ENCODE measurements at regions not wholly inside any gene's neighbourhood (a gene's known extent, or its start where the extent isn't known, plus 50 kb on each side); places are given as distances from the start of the nearest gene placed in this dataset.

DNA sequence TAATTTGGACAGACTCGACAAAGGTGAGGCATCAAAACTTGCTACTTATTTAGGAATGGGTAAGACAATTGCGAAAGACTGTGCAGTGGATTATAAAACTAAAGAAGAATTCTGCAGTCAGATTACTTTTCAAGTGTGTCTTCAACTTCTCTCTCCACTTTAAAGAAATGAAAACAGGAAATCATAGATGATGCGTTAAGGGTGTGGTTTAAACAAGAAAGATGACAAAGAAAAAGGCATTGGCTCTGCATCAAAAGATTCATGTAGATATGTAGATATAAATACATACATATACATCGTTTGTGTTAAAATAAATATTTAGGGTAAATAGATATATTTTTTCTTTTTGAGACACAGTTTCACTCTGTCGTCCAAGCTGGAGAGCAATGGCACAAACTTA lies 74.6 kb upstream of the PARP11 start:
- no peak overlapping the region for H3K4me3 ChIP-seq
- H3K4me1 ChIP-seq = no peaks in the 10 kb centered on the region
- H3K27ac ChIP-seq = no peak overlapping the region
- intact Hi-C loops (cut with DNase I; ENCODE audit: low total_unique reads) = no loop called here
- H3K27me3 ChIP-seq = no peaks in the 10 kb centered on the region
- TF ChIP-seq, protein P1, sequence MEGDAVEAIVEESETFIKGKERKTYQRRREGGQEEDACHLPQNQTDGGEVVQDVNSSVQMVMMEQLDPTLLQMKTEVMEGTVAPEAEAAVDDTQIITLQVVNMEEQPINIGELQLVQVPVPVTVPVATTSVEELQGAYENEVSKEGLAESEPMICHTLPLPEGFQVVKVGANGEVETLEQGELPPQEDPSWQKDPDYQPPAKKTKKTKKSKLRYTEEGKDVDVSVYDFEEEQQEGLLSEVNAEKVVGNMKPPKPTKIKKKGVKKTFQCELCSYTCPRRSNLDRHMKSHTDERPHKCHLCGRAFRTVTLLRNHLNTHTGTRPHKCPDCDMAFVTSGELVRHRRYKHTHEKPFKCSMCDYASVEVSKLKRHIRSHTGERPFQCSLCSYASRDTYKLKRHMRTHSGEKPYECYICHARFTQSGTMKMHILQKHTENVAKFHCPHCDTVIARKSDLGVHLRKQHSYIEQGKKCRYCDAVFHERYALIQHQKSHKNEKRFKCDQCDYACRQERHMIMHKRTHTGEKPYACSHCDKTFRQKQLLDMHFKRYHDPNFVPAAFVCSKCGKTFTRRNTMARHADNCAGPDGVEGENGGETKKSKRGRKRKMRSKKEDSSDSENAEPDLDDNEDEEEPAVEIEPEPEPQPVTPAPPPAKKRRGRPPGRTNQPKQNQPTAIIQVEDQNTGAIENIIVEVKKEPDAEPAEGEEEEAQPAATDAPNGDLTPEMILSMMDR (IDR thresholded peaks at IDR 0.05) = no peak
- no peak for TF ChIP-seq POLR2A (IDR thresholded peaks at IDR 0.05)
- H3K36me3 ChIP-seq (ENCODE audit: low read depth, missing control alignments) = no peaks in the 10 kb centered on the region
- no peak for DNase-seq
- 86 to 93% methylated on average over 5 of the region's 5 CpGs for WGBS, 2 donors
- H3K9me3 ChIP-seq = no peaks in the 10 kb centered on the region

DNA sequence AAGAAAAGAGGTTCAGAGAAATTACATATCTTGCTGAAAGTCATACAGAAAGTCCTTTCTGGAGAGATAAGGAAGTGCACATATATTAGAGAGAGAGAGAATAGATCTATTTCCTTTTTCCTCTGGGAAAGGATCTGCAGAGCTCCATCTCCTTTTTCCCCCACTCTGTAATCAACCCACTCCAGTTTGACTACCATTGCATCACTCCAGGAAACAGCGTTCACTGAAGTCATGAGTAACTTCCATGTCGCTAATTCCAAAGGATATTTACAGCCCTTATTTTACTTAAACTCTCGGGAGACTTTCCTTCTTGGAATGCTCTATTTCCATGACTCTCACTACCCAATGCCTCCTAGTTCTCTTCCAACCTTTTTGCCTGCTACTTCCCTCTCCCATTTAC lies 72.5 kb upstream of the PARP11 start:
- TF ChIP-seq, protein P1 (IDR thresholded peaks at IDR 0.05) = no peak
- no peak for TF ChIP-seq POLR2A (IDR thresholded peaks at IDR 0.05)
- no peaks in the 10 kb centered on the region for H3K9me3 ChIP-seq
- intact Hi-C loops (cut with DNase I; ENCODE audit: low total_unique reads) = no loop called here
- 81 to 85% methylated on average over 3 of the region's 3 CpGs for WGBS, 2 donors
- no peak for DNase-seq
- no peak overlapping the region for H3K4me3 ChIP-seq
- no peaks in the 10 kb centered on the region for H3K27me3 ChIP-seq
- no peaks in the 10 kb centered on the region for H3K4me1 ChIP-seq
- H3K27ac ChIP-seq = no peak overlapping the region
- H3K36me3 ChIP-seq (ENCODE audit: low read depth, missing control alignments) = no peaks in the 10 kb centered on the region

DNA sequence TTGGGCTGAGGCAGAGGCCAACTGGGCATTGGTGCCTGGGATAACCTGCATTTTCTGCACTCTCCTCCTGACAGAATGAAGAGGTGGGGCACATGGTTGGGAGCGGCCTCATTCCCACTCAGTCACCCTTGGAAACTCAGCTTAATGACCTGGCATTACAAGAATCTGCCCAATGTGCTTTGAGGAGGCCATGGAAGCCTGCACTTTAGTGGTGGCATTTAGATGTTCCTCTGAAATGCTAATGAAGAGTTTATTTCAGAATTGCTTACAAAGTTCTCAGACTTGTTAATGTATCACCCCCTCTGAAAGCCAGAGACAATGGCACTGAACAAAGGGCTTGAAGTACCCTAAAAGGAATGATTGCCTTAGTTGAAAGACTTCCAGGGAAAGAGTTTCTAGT lies 71.4 kb upstream of the PARP11 start:
- H3K27me3 ChIP-seq = no peaks in the 10 kb centered on the region
- H3K4me1 ChIP-seq = no peaks in the 10 kb centered on the region
- no peak for DNase-seq
- H3K36me3 ChIP-seq (ENCODE audit: low read depth, missing control alignments) = no peaks in the 10 kb centered on the region
- no peak overlapping the region for H3K27ac ChIP-seq
- no peak for TF ChIP-seq POLR2A (IDR thresholded peaks at IDR 0.05)
- TF ChIP-seq, protein P1 (IDR thresholded peaks at IDR 0.05) = no peak
- 78 to 88% methylated on average over 1 of the region's 1 CpG for WGBS, 2 donors
- intact Hi-C loops (cut with DNase I; ENCODE audit: low total_unique reads) = no loop called here
- no peaks in the 10 kb centered on the region for H3K9me3 ChIP-seq
- no peak overlapping the region for H3K4me3 ChIP-seq

DNA sequence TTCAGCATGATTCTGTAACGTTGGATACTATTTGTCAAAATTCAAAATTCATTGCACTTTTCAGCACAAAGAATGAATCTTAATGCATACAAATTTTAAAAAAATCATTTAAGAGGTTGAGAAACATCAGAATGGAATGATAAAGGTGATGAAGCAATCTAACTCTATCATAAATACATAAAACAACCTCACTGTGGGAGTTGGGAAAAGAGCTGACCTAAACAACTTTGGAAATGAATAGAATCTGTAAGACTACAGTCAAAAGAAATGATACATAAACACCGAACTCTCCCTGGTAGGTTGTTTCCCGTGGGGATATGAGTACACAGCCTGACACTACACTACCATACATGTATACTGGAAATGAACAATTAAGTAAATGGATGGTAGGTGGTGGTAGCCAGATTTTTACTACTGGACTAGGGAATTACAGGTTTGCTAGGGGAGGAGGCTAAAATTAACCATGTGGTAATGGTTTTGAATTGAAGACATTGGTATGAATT lies 64.9 kb upstream of the PARP11 start:
- Histone ChIP-seq H3K36me3 (ENCODE audit: low read depth, missing control alignments) (no peaks in the 10 kb centered on the region), H3K4me3 (no peak overlapping the region), H3K27me3 (no peaks in the 10 kb centered on the region), H3K9me3 (no peaks in the 10 kb centered on the region), H3K4me1 (no peaks in the 10 kb centered on the region), H3K27ac (no peak overlapping the region)
- no peak for DNase-seq
- 63 to 95% methylated on average over 3 of the region's 3 CpGs for WGBS, 2 donors
- no peak for TF ChIP-seq POLR2A (IDR thresholded peaks at IDR 0.05)
- TF ChIP-seq, protein P1 (IDR thresholded peaks at IDR 0.05) = no peak
- intact Hi-C loops (cut with DNase I; ENCODE audit: low total_unique reads) = no loop called here

DNA sequence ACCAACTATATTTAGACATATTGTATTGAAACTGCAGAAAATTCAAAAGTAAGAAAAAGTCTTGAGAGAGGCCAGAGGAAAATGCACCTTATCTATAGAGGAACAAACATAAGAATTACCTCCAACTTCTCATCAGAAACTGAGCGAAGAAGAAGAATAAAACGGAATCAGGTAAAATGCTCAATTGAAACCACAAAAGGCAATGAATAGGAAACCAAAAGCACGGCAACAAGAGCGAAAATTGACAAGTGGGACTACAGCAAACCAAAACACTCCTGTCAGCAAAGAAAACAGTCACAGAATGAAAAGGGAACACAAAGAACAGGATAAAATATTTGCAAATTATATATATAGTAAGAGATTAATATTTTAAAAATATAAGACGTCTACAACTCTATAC lies 61.9 kb upstream of the PARP11 start:
- 87 to 89% methylated on average over 5 of the region's 5 CpGs for WGBS, 2 donors
- TF ChIP-seq POLR2A (IDR thresholded peaks at IDR 0.05) = no peak
- TF ChIP-seq, protein P1 (IDR thresholded peaks at IDR 0.05) = no peak
- Histone ChIP-seq H3K27me3 (no peaks in the 10 kb centered on the region), H3K4me3 (no peak overlapping the region), H3K36me3 (ENCODE audit: low read depth, missing control alignments) (no peaks in the 10 kb centered on the region), H3K4me1 (peaks cover 10% of the 10 kb centered on the region), H3K27ac (no peak overlapping the region), H3K9me3 (no peaks in the 10 kb centered on the region)
- DNase-seq = no peak
- intact Hi-C loops (cut with DNase I; ENCODE audit: low total_unique reads) = no loop called here

All from testis (tissue), 2 donors.